COR-L47 (cell line): ENCODE measurements at regions not wholly inside any gene's neighbourhood (a gene's known extent, or its start where the extent isn't known, plus 50 kb on each side); places are given as distances from the start of the nearest gene placed in this dataset.

ENCODE experiments used
- DNase-seq: peaks from one replicate; lab custom pipeline; 2025; lab: John Stamatoyannopoulos, UW

GRCh38 chr1:91575909-91576519 lies 75.4 kb downstream of the CDC7 start:
- no peak for DNase-seq

DNA sequence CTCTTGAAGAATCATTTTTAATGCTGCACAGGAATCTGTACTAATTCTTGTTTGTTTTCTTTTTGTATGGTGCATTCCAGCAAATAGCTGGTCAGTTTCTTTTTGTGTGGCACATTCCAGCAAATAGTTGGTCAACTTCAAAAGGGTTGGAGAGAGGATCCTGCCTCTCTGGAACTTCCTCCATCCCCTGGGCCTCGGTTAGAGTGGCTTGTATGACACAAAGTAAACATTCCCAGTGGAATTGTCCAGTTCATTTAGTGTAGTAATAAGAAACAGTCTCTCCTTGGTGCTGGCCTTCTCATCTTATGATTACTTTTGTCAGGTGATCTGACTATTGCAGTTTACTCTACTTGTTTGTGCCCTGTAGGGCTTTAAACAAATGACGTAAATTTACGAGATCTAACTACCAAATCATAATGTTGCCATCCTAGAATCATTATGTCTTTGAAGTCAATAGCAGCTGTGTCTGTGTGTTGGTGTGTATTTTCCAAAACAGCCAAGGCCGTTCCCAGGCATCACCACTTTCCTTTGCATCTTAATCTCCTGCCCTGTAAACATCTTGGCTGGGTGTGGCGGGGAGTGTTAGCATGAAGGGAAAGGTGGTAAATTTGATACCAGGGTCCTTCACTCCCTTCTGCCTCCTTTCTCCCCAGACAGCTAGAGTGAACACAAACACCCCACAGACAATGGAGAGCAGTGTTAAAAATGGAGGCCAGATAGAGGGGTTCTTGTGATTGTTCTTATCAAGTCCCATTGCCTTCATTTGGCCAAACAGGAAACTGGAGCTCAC lies 77.9 kb downstream of the CDC7 start:
- DNase-seq: no peak

DNA sequence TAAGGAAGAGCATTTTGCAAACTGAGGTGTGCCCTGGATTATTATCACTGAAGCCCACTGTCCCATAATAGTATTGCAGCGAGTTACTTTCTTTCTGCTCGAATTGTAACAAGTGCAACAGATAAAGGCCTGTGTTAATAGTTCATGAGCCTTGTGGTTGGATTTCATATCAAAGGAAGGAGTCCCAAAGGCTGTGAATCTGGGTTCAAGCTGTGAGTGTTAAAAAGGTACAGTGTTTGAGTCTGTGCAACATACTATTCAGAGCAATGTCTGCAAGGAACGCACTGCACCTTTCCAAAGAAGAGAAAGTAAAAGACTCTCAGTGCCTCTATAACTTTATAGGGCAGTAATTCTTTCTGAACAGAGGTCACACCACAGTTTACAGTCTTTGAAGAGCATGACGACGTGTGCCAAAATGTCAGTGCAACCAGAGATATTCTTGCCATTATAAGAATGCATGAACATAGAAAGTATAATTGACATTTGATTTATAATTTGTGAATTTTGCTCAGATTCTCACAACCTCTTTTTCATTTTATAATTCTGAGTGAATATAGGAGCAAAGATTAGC lies 79.1 kb downstream of the CDC7 start:
- DNase-seq: no peak

GRCh38 chr1:91582431-91582921 lies 81.8 kb downstream of the CDC7 start:
- DNase-seq: no peak

DNA sequence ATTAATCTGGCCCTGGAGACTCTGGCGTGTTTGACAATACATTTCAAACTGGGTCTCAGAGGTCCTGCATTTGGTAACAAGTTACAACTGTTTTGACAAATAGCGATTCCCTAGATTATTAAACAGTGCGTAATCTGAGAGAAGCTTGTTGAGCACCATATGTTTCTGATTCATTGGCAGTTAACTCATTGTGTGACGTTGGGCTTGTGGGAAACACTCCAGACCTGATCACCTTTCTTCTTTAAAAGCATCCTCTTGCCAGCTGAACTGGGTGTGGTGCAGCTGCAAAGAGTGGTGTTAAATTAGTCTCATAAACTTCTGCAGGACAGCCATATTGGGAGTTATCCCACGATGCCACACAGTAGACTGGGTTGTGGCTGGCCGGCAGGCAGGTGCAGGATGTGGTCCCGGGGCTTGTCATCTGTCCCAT lies 82.7 kb downstream of the CDC7 start:
- no peak for DNase-seq

- DNase-seq: no peak
Observed at GRCh38 chr1:91584309-91584708, 83.7 kb downstream of the CDC7 start.

DNA sequence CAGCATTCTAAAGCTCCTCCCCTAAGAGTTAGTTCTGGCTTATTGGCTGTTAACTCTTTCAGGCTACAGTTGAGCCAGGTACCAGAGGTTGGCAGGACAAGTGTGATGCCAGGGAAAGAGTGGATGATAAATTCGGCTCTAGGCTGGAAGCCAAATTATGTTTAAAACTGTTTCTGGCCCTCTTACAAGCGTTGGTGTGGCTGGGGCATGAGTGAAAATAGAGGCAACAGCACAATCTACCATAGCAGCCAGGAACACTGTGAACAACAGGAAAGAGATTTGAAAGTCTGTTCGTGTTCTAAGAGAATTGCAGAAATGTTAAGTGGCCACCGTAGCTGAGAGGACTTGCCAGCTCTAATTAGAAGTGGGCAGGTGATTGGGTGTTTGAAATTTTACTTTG lies 84.2 kb downstream of the CDC7 start:
- no peak for DNase-seq

- DNase-seq: no peak
Observed at GRCh38 chr1:91585502-91585901, 84.9 kb downstream of the CDC7 start.

GRCh38 chr1:91585982-91586381 lies 85.3 kb downstream of the CDC7 start:
- DNase-seq: no peak

GRCh38 chr1:91589437-91589836 lies 88.8 kb downstream of the CDC7 start:
- DNase-seq: no peak

GRCh38 chr1:91591175-91591974 lies 90.7 kb downstream of the CDC7 start:
- DNase-seq: no peak

- DNase-seq: no peak
Observed at GRCh38 chr1:91592716-91593477, 92.2 kb downstream of the CDC7 start.

GRCh38 chr1:91594383-91595055 lies 93.9 kb downstream of the CDC7 start:
- no peak for DNase-seq

DNA sequence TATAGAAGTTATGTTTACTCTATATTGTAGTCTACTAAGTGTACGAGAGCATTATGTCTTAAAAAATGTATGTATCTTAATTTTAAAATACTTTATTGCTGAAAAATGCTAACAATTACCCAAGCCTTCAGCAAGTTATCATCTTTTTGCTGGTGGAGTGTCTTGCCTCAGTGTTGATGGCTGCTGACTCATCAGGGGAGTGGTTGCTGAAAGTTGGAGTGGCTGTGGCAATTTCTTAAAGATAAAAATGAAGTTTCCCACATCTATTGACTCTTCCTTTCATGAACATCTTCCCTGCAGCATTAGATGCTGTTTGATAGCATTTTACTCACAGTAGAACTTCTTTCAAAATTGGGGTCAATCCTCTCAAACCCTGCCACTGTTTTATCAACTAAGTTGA lies 95.8 kb downstream of the CDC7 start:
- no peak for DNase-seq

- no peak for DNase-seq
Observed at GRCh38 chr1:91597215-91597614, 96.6 kb downstream of the CDC7 start.

DNA sequence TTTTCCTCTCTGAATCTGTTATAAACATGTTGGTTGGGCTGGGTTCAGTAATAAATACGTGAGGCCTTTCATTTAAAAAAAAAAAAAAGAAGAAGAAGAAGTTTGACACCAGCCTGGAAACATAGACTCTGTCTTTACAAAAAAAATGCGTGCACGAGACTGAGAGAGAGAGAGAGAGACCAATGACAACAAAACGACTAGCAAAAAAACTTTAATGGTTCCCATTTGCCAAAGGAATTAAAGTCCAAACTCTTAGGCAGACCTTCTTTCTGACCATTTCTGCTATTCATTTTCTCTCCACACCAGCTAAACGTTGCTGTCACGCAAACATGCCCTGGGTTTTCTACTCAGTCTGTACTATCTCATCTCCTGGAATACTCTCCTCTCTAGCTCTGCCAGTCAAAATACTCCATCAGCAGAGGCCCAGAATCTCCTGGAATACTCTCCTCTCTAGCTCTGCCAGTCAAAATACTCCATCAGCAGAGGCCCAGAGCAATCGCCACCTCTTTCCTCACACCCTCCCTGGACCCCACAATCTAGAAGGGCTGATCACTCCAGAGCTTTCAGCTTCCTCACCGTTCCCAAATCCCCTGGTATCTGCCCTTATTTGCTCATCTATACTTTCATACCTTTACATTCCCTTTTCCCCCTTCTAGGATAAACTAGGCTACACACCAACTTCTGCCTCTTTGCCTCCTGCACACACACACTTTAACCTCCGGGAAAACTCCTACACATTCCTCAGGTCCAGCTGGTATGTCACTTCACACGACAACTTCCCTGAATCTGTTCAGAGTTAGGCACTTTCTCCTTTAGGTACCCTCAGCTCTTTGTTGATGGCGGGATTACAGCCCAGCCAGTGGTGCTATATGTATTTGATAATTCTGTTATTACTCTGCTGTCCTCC lies 100.0 kb downstream of the CDC7 start:
- no peak for DNase-seq

GRCh38 chr1:91601554-91602376 lies 101.1 kb downstream of the CDC7 start:
- no peak for DNase-seq

GRCh38 chr1:91603409-91603808 lies 102.8 kb downstream of the CDC7 start:
- DNase-seq: no peak

DNA sequence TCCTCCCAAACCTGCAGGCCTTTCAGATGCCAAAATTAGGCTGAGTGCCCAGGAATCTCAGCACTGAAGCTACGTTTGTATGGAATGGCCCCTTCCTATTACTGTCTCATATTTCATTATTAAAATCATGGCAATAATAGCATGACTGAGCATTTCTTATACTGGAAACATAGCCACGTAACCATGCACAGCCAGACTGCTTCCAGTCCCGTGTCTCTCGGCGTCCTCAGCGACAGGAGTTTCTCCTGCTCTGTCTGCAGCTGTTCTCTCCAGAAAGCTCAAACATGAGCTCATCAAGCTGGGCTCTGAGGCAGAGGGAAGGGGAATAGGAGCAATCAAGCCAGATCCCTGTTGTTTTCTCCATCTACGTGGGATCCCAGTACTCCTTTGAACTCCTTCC lies 104.0 kb downstream of the CDC7 start:
- no peak for DNase-seq
